ENCODE measurements at regions not wholly inside any gene's neighbourhood (a gene's known extent, or its start where the extent isn't known, plus 50 kb on each side); places are given as distances from the start of the nearest gene placed in this dataset.

DNA sequence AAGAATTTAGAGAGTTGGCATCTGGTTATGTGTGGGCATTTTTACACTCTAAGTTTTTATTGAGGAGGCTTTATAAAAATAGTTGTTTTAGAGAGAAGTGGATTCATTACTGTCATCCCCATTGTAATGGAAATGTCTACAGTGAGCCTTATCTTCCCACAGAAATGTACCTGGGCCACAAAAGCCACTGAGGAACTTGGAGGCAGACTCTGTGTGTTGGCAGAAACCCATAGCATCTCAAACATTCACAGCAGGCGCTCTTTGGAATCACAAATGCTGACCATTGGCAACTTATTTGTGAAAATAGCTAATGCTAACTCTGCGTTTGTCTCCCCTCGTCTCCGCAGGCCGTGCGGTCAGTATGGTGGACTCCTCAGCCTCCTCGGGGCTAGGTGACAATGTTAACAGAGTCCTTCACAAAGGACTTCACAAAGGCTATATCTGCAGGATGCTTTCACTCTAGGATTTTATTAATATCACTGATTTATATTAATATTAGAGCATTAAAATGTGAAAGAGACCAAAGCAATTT, 689.1 kb upstream of the POU3F3 start:
- ChIA-PET POLR2A (no interaction called here), CTCF (no interaction called here)
- no peak for ATAC-seq
- H3K4me2 ChIP-seq: no peak overlapping the region
- WGBS (ENCODE audit: missing lambda C conversion rate): 79% methylated on average over 7 of the region's 7 CpGs
- no peaks in the 10 kb centered on the region for H3K9me3 ChIP-seq
- FAIRE-seq: no peak
- DNase-seq (ENCODE audit: low read depth in 1 of 2, low spot score in 1 of 2): no peak
- H3K4me1 ChIP-seq: no peaks in the 10 kb centered on the region
- no peak overlapping the region for H3K4me3 ChIP-seq
- H3K27ac ChIP-seq: no peak overlapping the region
- TF ChIP-seq TP53 (CRISPR knock-in tag; IDR thresholded peaks at IDR 0.05) (no peak), FOXS1 (CRISPR knock-in tag; IDR thresholded peaks at IDR 0.05) (no peak), MAZ (IDR thresholded peaks at IDR 0.05; ENCODE audit: borderline replicate concordance, low read depth, low read length) (no peak), CBX8 (IDR thresholded peaks at IDR 0.05) (no peak)
- TF ChIP-seq, protein P1, sequence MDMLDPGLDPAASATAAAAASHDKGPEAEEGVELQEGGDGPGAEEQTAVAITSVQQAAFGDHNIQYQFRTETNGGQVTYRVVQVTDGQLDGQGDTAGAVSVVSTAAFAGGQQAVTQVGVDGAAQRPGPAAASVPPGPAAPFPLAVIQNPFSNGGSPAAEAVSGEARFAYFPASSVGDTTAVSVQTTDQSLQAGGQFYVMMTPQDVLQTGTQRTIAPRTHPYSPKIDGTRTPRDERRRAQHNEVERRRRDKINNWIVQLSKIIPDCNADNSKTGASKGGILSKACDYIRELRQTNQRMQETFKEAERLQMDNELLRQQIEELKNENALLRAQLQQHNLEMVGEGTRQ (IDR thresholded peaks at IDR 0.05): no peak
- TF ChIP-seq, protein P2, sequence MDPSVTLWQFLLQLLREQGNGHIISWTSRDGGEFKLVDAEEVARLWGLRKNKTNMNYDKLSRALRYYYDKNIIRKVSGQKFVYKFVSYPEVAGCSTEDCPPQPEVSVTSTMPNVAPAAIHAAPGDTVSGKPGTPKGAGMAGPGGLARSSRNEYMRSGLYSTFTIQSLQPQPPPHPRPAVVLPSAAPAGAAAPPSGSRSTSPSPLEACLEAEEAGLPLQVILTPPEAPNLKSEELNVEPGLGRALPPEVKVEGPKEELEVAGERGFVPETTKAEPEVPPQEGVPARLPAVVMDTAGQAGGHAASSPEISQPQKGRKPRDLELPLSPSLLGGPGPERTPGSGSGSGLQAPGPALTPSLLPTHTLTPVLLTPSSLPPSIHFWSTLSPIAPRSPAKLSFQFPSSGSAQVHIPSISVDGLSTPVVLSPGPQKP (IDR thresholded peaks at IDR 0.05; ENCODE audit: low read depth, low read length): no peak

DNA sequence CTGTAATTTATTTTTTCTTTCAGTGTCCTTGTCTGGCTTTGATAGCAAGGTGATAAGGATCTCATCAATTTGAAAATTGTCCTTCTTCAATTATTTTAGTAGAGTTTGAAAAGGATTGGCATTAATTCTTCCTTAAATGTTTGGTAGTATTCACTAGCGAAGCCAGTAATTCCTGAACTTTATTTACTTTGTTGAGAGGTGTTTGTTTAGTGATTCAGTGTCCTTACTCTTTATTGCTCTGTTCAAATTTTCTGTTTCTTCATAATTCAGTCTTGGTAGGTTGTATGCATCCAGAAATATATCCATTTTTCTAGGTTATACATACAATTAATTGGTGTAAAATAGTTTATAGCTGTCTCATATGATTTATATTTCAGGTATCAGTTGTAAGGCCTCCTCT, 676.7 kb upstream of the POU3F3 start:
- DNase-seq (ENCODE audit: low read depth in 1 of 2, low spot score in 1 of 2) (peak in 1 of 2 experiments; percentile 3), FAIRE-seq (no peak), ATAC-seq (peak in 1 of 2 experiments; percentile 45; a peak in 2 of 6 replicates)
- Histone ChIP-seq H3K9me3 (peaks cover 20% of the 10 kb centered on the region; the same call in 2 of the 3 replicates), H3K4me1 (peaks cover 13% of the 10 kb centered on the region; the same call in 2 of the 3 replicates), H3K4me3 (no peak overlapping the region), H3K27ac (no peak overlapping the region), H3K4me2 (peak overlapping the region; percentile 56; the same call in 2 of the 3 replicates)
- WGBS (ENCODE audit: missing lambda C conversion rate): 2% methylated on average over 1 of the region's 1 CpG
- CTCF ChIA-PET: no interaction called here
- TF ChIP-seq FOSL2 (IDR thresholded peaks at IDR 0.05) (peak; percentile 47; the same call in 1 of the 2 replicates), FOSL2 (CRISPR knock-in tag; IDR thresholded peaks at IDR 0.05) (peak; percentile 72), CBX2 (IDR thresholded peaks at IDR 0.05; ENCODE audit: borderline replicate concordance, low read depth) (no peak)
- POLR2A ChIA-PET: no interaction called here

DNA sequence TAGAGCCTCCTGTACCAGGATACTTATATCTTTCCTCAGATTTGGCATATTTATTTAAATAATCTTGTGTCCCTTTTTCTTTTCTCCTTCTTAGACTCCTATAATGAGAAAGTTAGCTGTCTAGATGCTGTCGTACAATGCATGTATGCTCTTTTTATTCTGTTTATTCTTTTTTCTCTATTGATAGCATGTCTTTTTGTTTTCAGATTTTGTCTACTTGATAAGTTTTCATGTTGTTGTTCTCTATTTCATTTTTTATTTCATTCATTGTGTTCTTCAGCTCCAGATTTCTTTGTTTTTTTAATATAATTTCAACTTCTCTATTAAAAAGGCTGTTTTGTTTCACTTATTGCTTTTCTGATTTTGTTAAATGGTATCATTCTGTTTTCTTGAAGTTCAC, 674.3 kb upstream of the POU3F3 start:
- H3K9me3 ChIP-seq: peaks cover 20% of the 10 kb centered on the region; the same call in 2 of the 3 replicates
- DNase-seq (ENCODE audit: low read depth in 1 of 2, low spot score in 1 of 2) (no peak), ATAC-seq (no peak), FAIRE-seq (no peak)
- ChIA-PET POLR2A (no interaction called here), CTCF (interaction anchor here (0.5 kb wide), 1 partner anchor 321 kb away, joined by 3 read pairs; no protein-coding TSS in a partner anchor)
- H3K27ac ChIP-seq: no peak overlapping the region
- H3K4me1 ChIP-seq: peaks cover 13% of the 10 kb centered on the region; the same call in 2 of the 3 replicates
- WGBS (ENCODE audit: missing lambda C conversion rate): 69% methylated on average over 1 of the region's 1 CpG
- no peak overlapping the region for H3K4me2 ChIP-seq
- no peak for TF ChIP-seq TFCP2L1 (CRISPR knock-in tag; IDR thresholded peaks at IDR 0.05)
- TF ChIP-seq ZC3H11A (IDR thresholded peaks at IDR 0.05): no peak
- no peak for TF ChIP-seq FOXS1 (CRISPR knock-in tag; IDR thresholded peaks at IDR 0.05)
- TF ChIP-seq HOXA7 (CRISPR knock-in tag; IDR thresholded peaks at IDR 0.05): no peak
- TF ChIP-seq, protein P3, sequence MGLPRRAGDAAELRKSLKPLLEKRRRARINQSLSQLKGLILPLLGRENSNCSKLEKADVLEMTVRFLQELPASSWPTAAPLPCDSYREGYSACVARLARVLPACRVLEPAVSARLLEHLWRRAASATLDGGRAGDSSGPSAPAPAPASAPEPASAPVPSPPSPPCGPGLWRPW (IDR thresholded peaks at IDR 0.05): no peak
- H3K4me3 ChIP-seq: no peak overlapping the region

DNA sequence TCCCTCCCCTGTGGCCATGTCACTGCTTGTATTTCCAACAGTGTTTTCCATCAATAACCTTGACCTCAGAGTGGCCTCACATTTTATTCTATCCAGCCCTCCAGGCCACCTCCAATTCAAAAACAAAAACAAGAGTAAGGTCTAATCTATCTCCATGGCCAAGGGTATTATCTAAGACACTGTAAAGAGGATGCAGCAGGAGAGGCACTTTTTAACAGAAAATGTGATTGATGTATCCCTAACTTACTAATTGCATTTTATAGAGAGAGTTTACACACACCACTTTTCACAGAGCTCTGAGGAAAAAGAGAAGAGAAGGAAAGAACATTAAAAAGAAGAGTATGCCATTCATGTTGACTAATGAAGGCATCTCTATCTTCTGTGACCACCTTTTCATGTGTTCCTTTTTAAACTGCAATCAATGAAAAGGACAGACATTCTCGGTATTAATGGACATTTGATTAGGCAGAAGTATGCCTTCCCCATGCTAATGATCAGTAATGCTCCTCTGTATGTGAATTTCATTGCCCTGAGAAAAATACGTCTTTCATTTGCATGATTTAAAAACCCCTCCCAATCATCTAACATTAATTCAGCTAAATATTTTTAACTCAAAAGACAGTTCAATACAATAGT, 653.3 kb upstream of the POU3F3 start:
- Histone ChIP-seq H3K27ac (no peak overlapping the region), H3K4me1 (no peaks in the 10 kb centered on the region), H3K9me3 (no peaks in the 10 kb centered on the region), H3K4me2 (no peak overlapping the region), H3K4me3 (no peak overlapping the region)
- POLR2A ChIA-PET: no interaction called here
- no peak for DNase-seq (ENCODE audit: low read depth in 1 of 2, low spot score in 1 of 2)
- no peak for ATAC-seq
- CTCF ChIA-PET: no interaction called here
- 36% methylated on average over 2 of the region's 2 CpGs for WGBS (ENCODE audit: missing lambda C conversion rate)
- TF ChIP-seq HDAC2 (IDR thresholded peaks at IDR 0.05) (no peak), HOXA7 (CRISPR knock-in tag; IDR thresholded peaks at IDR 0.05) (no peak), PHF8 (IDR thresholded peaks at IDR 0.05; ENCODE audit: borderline replicate concordance, low read depth) (no peak)
- TF ChIP-seq, protein P4, sequence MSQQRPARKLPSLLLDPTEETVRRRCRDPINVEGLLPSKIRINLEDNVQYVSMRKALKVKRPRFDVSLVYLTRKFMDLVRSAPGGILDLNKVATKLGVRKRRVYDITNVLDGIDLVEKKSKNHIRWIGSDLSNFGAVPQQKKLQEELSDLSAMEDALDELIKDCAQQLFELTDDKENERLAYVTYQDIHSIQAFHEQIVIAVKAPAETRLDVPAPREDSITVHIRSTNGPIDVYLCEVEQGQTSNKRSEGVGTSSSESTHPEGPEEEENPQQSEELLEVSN (IDR thresholded peaks at IDR 0.05; ENCODE audit: borderline replicate concordance, low read depth): no peak
- no peak for FAIRE-seq
